CD14-positive monocyte (primary cell): ENCODE measurements at regions not wholly inside any gene's neighbourhood (a gene's known extent, or its start where the extent isn't known, plus 50 kb on each side); places are given as distances from the start of the nearest gene placed in this dataset.

Experiments used
- DNase-seq, 3 donors: peaks; one replicate each; pipeline ENCODE4 v3.0.0-alpha.2; 2011 to 2022
- H2AFZ ChIP-seq: 2 replicates; pipeline ENCODE4 v1.6.0; 2012; ENCODE audit warnings: mild to moderate bottlenecking, low read depth, low read length, inconsistent platforms; ENCODE audit not compliant: insufficient read depth, poor library complexity, severe bottlenecking
- H3K27ac ChIP-seq, 2 donors: 1 replicate in 1 of 2; 2 replicates in 1 of 2; pipeline ENCODE4 v1.5.1; 2012 to 2013; ENCODE audit warnings: low read length in 2 of 2, control low read depth in 1 of 2, inconsistent platforms in 1 of 2, low read depth in 1 of 2, mild to moderate bottlenecking in 1 of 2
- H3K27me3 ChIP-seq, 2 donors: one replicate each; pipeline versions ENCODE4 v1.6.0 to v1.6.1; 2011 to 2013; ENCODE audit warnings: low read length in 2 of 2; ENCODE audit not compliant: control insufficient read depth in 2 of 2, insufficient read depth in 2 of 2
- H3K36me3 ChIP-seq, 2 donors: replicated peaks in 1 of 2; 1 replicate in 1 of 2; 2 replicates in 1 of 2; pipeline versions ENCODE4 v1.5.1 to v1.6.1; 2012 to 2013; ENCODE audit warnings: low read length in 2 of 2, control low read depth in 1 of 2, inconsistent platforms in 1 of 2, mild to moderate bottlenecking in 1 of 2; ENCODE audit not compliant: insufficient read depth in 2 of 2, control insufficient read depth in 1 of 2
- H3K4me1 ChIP-seq, 2 donors: 1 replicate in 1 of 2; 2 replicates in 1 of 2; pipeline versions ENCODE4 v1.5.1 to v1.6.1; 2012 to 2013; ENCODE audit warnings: low read length in 2 of 2, control low read depth in 1 of 2, inconsistent platforms in 1 of 2, mild to moderate bottlenecking in 1 of 2, moderate library complexity in 1 of 2; ENCODE audit not compliant: insufficient read depth in 2 of 2, control insufficient read depth in 1 of 2
- H3K4me2 ChIP-seq: replicated peaks from 2 replicates; pipeline ENCODE3; 2012; ENCODE audit warnings: low read length, moderate library complexity, mild to moderate bottlenecking; ENCODE audit not compliant: poor library complexity, severe bottlenecking; ENCODE audit errors: extremely low read depth
- H3K4me3 ChIP-seq, 3 experiments: fragments of 200-600 bp in 1 of 3; sonication (generic) in 1 of 3; replicated peaks in 1 of 3; 1 replicate in 2 of 3; 2 replicates in 1 of 3; pipeline ENCODE4 v1.5.1; 2011 to 2013; ENCODE audit warnings: low read length in 3 of 3, mild to moderate bottlenecking in 3 of 3, control low read depth in 2 of 3, low read depth in 2 of 3, inconsistent platforms in 1 of 3, moderate library complexity in 1 of 3
- H3K79me2 ChIP-seq: 2 replicates; pipeline ENCODE4 v1.6.0; 2012; ENCODE audit warnings: mild to moderate bottlenecking, control low read depth, inconsistent platforms, low read length, moderate library complexity; ENCODE audit not compliant: insufficient read depth
- H3K9ac ChIP-seq: 2 replicates; pipeline ENCODE4 v1.6.0; 2017; ENCODE audit warnings: low read length, mild to moderate bottlenecking; ENCODE audit not compliant: insufficient read depth, poor library complexity, severe bottlenecking
- H3K9me3 ChIP-seq, 2 donors: replicated peaks in 1 of 2; 1 replicate in 1 of 2; 2 replicates in 1 of 2; pipeline versions ENCODE4 v1.5.1 to v1.6.1; 2012 to 2013; ENCODE audit warnings: low read length in 2 of 2, control low read depth in 1 of 2; ENCODE audit not compliant: control insufficient read depth in 1 of 2, insufficient read depth in 1 of 2
- H4K20me1 ChIP-seq: 2 replicates; pipeline ENCODE4 v1.6.0; 2012; ENCODE audit warnings: mild to moderate bottlenecking, low read length, control low read depth, moderate library complexity; ENCODE audit not compliant: insufficient read depth
- H3K27ac Mint-ChIP-seq, 7 donors: one replicate each; pipeline ENCODE4 v1.8.0; 2020; ENCODE audit warnings: mild to moderate bottlenecking in 7 of 7, mixed read lengths in 7 of 7, moderate library complexity in 6 of 7, inconsistent platforms in 2 of 7
- H3K27me3 Mint-ChIP-seq, 3 donors: one replicate each; pipeline ENCODE4 v1.8.0; 2021 to 2022; ENCODE audit warnings: low read depth in 3 of 3, mild to moderate bottlenecking in 3 of 3, mixed read lengths in 3 of 3, moderate library complexity in 3 of 3, inconsistent platforms in 1 of 3
- H3K36me3 Mint-ChIP-seq, 2 donors: one replicate each; pipeline ENCODE4 v1.8.0; 2020; ENCODE audit warnings: mixed read lengths in 2 of 2, inconsistent platforms in 1 of 2, mild to moderate bottlenecking in 1 of 2
- H3K4me1 Mint-ChIP-seq: one replicate; pipeline ENCODE4 v1.8.0; 2020; ENCODE audit warnings: mild to moderate bottlenecking, mixed read lengths
- H3K4me3 Mint-ChIP-seq, 2 donors: one replicate each; pipeline ENCODE4 v1.8.0; 2020; ENCODE audit warnings: mild to moderate bottlenecking in 2 of 2, mixed read lengths in 2 of 2, moderate library complexity in 1 of 2
- H3K9me3 Mint-ChIP-seq, 7 donors: one replicate each; pipeline ENCODE4 v1.8.0; 2020 to 2022; ENCODE audit warnings: mixed read lengths in 7 of 7, mild to moderate bottlenecking in 6 of 7, moderate library complexity in 6 of 7, inconsistent platforms in 2 of 7
- CTCF ChIP-seq: fragments of 200-600 bp; IDR thresholded peaks from one replicate; pipeline ENCODE4 v1.8.0; 2022; ENCODE audit warnings: antibody characterized with exemption, mild to moderate bottlenecking
- WGBS: methylation state at CpG from one replicate; pipeline ENCODE4 v1.1.5; 2013; ENCODE audit warnings: missing lambda C conversion rate; ENCODE audit not compliant: insufficient coverage; 5-methylcytosine and 5-hydroxymethylcytosine counted together
- intact Hi-C, 2 donors: fragments of 100-400 bp; cut with micrococcal nuclease; formaldehyde crosslinking; loops; one replicate each; pipeline versions ENCODE4 v1.15.0 to v1.15.1; 2023

- WGBS: 84% methylated on average over 7 of the region's 12 CpGs
- H3K27me3 ChIP-seq: no peaks in the 10 kb centered on the region
- Mint-ChIP-seq H3K36me3 (no peaks in the 10 kb centered on the region), H3K4me1 (no peaks in the 10 kb centered on the region), H3K9me3 (peaks cover 0 to 7% (median 0%) of the 10 kb centered on the region in 7 donors), H3K27ac (no peak overlapping the region), H3K27me3 (peaks cover 0 to 3% (median 0%) of the 10 kb centered on the region in 3 donors), H3K4me3 (no peak overlapping the region)
- H4K20me1 ChIP-seq: no peaks in the 10 kb centered on the region
- H3K4me1 ChIP-seq: no peaks in the 10 kb centered on the region
- no peak overlapping the region for H3K9ac ChIP-seq
- TF ChIP-seq CTCF: no peak
- no peak for DNase-seq
- no peaks in the 10 kb centered on the region for H3K36me3 ChIP-seq
- H2AFZ ChIP-seq: no peak overlapping the region
- H3K4me2 ChIP-seq: no peak overlapping the region
- H3K4me3 ChIP-seq: no peak overlapping the region
- intact Hi-C loops: no loop called here
- H3K9me3 ChIP-seq: no peaks in the 10 kb centered on the region
- H3K79me2 ChIP-seq: no peaks in the 10 kb centered on the region
- no peak overlapping the region for H3K27ac ChIP-seq
These were observed 175.5 kb downstream of the MN1 start for GRCh38 chr22:27625769-27626674.

GRCh38 chr22:27626675-27627443 lies 174.7 kb downstream of the MN1 start:
- Histone ChIP-seq H3K9ac (no peak overlapping the region), H3K79me2 (no peaks in the 10 kb centered on the region), H3K9me3 (no peaks in the 10 kb centered on the region), H4K20me1 (no peaks in the 10 kb centered on the region), H3K27me3 (no peaks in the 10 kb centered on the region), H3K4me1 (no peaks in the 10 kb centered on the region), H3K27ac (no peak overlapping the region), H3K4me2 (no peak overlapping the region), H2AFZ (no peak overlapping the region), H3K4me3 (no peak overlapping the region), H3K36me3 (no peaks in the 10 kb centered on the region)
- H3K4me3 Mint-ChIP-seq: no peak overlapping the region
- DNase-seq: no peak
- 93% methylated on average over 5 of the region's 7 CpGs for WGBS
- H3K36me3 Mint-ChIP-seq: no peaks in the 10 kb centered on the region
- no peak for TF ChIP-seq CTCF
- peaks cover 0 to 3% (median 0%) of the 10 kb centered on the region in 3 donors for H3K27me3 Mint-ChIP-seq
- H3K27ac Mint-ChIP-seq: no peak overlapping the region
- H3K9me3 Mint-ChIP-seq: peaks cover 0 to 7% (median 0%) of the 10 kb centered on the region in 7 donors
- no peaks in the 10 kb centered on the region for H3K4me1 Mint-ChIP-seq
- intact Hi-C loops: no loop called here
